Vagina (tissue), 2 donors: ENCODE measurements at regions not wholly inside any gene's neighbourhood (a gene's known extent, or its start where the extent isn't known, plus 50 kb on each side); places are given as distances from the start of the nearest gene placed in this dataset.

Experiments used
- DNase-seq, 2 donors: peaks; one replicate each; pipeline ENCODE4 v3.0.0-alpha.2; 2017; ENCODE audit errors: extremely low spot score in 2 of 2
- H3K27ac ChIP-seq: fragments of 200-600 bp; sonication (generic); one replicate; pipeline ENCODE4 v1.5.1; 2019
- H3K27me3 ChIP-seq: fragments of 200-600 bp; sonication (generic); one replicate; pipeline ENCODE4 v1.5.1; 2019
- H3K36me3 ChIP-seq, 2 donors: fragments of 200-600 bp; sonication (generic); one replicate each; pipeline ENCODE4 v1.5.1; 2017 to 2019
- H3K4me1 ChIP-seq: fragments of 200-600 bp; sonication (generic); one replicate; pipeline ENCODE4 v1.5.1; 2019
- H3K4me3 ChIP-seq, 2 donors: fragments of 200-600 bp; sonication (generic); 1 replicate in 1 of 2; 2 replicates in 1 of 2; pipeline ENCODE4 v1.5.1; 2016 to 2019
- H3K9me3 ChIP-seq: fragments of 200-600 bp; sonication (generic); one replicate; pipeline ENCODE4 v1.5.1; 2019
- POLR2A ChIP-seq, 2 donors: fragments of 450-650 bp; IDR thresholded peaks; one replicate each; pipeline ENCODE4 v1.6.1; 2017; ENCODE audit warnings: antibody characterized with exemption in 2 of 2, mild to moderate bottlenecking in 2 of 2, moderate library complexity in 2 of 2
- POLR2AphosphoS5 ChIP-seq, 2 donors: sonication (generic); formaldehyde crosslinking; IDR thresholded peaks; one replicate each; pipeline ENCODE4 v1.9.0; 2017; ENCODE audit warnings: antibody characterized with exemption in 2 of 2, mild to moderate bottlenecking in 2 of 2, low read depth in 1 of 2; ENCODE audit not compliant: insufficient read depth in 1 of 2
- intact Hi-C: fragments of 100-400 bp; cut with DNase I; formaldehyde crosslinking; loops from one replicate; pipeline ENCODE4 v1.15.1; 2023
- TF ChIP-seq, protein P1 (sequence below), 3 experiments: fragments of 450-650 bp in 2 of 3; fragments of 200-600 bp in 1 of 3; sonication (generic) in 1 of 3; IDR thresholded peaks; one replicate each; pipeline ENCODE4 v1.5.1; 2017 to 2019; ENCODE audit warnings: antibody characterized with exemption in 3 of 3, mild to moderate bottlenecking in 2 of 3, moderate library complexity in 2 of 3

DNA sequence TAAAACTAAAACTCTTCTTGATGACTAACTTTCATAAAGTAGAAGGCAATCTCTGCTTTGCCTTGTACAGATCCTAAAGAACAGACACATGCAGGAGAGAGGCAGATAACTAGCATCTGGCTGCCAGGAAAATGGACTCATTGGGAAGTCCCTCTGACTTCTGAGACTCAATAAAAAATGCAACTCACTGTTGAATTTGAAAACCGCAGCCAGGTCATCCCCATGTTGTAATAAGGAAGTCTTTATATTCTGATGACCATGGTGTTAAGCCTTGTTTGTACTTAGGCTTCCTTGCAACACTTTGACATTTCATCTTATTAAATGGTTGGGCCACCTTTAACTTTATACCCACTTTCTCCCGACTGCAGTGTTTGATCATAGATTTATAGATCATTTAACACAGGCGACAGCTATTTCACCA, 375.1 kb upstream of the KCNH7 start:
- Histone ChIP-seq H3K27me3 (no peaks in the 10 kb centered on the region), H3K4me3 (no peak overlapping the region), H3K27ac (no peak overlapping the region), H3K9me3 (no peaks in the 10 kb centered on the region), H3K4me1 (no peaks in the 10 kb centered on the region), H3K36me3 (no peaks in the 10 kb centered on the region)
- TF ChIP-seq, protein P1, sequence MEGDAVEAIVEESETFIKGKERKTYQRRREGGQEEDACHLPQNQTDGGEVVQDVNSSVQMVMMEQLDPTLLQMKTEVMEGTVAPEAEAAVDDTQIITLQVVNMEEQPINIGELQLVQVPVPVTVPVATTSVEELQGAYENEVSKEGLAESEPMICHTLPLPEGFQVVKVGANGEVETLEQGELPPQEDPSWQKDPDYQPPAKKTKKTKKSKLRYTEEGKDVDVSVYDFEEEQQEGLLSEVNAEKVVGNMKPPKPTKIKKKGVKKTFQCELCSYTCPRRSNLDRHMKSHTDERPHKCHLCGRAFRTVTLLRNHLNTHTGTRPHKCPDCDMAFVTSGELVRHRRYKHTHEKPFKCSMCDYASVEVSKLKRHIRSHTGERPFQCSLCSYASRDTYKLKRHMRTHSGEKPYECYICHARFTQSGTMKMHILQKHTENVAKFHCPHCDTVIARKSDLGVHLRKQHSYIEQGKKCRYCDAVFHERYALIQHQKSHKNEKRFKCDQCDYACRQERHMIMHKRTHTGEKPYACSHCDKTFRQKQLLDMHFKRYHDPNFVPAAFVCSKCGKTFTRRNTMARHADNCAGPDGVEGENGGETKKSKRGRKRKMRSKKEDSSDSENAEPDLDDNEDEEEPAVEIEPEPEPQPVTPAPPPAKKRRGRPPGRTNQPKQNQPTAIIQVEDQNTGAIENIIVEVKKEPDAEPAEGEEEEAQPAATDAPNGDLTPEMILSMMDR (IDR thresholded peaks at IDR 0.05) = no peak
- TF ChIP-seq POLR2A (IDR thresholded peaks at IDR 0.05) (no peak), POLR2AphosphoS5 (IDR thresholded peaks at IDR 0.05; ENCODE audit: insufficient read depth in 1 of 2, low read depth in 1 of 2) (no peak)
- intact Hi-C loops = no loop called here
- DNase-seq = no peak

DNA sequence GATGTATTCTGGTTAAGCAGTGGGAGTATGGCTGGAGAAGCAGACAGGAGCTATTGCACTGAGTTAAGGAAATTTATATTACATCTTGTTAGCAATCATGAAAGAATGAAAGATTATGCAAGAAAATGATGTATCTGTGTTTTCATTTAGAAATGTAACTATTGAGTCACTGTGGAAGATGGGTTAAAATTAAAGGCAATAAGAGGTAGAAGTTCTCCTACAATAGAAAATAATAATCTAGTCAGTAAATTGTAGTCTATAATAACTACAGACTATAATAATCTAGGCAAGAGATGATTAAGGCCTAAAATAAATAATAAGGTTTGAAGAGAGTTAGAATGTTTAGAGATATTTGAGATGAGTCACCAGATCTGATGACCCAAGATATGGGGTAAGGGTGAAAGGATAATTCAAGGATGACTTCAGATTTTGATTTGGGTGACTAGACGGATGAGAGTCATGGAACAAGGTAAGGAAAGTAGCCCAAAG, 371.9 kb upstream of the KCNH7 start:
- DNase-seq = no peak
- intact Hi-C loops = no loop called here
- Histone ChIP-seq H3K9me3 (no peaks in the 10 kb centered on the region), H3K36me3 (no peaks in the 10 kb centered on the region), H3K4me3 (no peak overlapping the region), H3K4me1 (no peaks in the 10 kb centered on the region), H3K27me3 (no peaks in the 10 kb centered on the region), H3K27ac (no peak overlapping the region)
- TF ChIP-seq, protein P1 (IDR thresholded peaks at IDR 0.05) = no peak
- no peak for TF ChIP-seq POLR2A (IDR thresholded peaks at IDR 0.05)
- no peak for TF ChIP-seq POLR2AphosphoS5 (IDR thresholded peaks at IDR 0.05; ENCODE audit: insufficient read depth in 1 of 2, low read depth in 1 of 2)

DNA sequence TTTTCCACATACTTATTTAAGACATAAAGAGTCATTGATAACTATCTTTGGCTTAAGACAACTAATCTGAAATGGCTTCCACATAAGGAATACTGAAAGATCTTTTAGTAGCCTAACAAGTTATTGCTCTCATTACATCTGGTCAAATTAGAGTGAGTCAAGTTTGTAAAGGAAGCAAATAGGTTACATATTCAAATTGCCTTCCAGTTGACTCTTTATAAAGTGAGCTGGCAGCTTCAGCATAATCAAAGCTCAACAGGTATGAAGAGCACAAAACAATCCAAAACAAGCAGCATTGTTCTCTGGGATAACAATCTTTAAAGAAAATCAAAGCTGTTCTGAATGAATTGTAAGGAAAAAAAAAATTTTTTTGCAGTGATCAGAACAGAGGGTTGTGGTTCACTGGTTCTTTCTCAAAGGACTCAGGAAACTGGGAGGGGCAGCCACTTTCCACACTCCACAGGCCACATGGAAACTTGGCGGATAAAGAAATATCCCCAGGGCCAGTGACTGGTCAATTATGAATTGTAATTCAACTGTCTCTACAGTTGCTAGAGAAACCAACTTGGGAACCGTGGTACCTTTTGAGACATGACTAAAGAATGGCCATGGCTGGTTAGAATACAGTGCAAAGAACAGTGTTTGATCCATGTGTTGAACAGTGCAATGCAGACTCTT, 369.3 kb upstream of the KCNH7 start:
- TF ChIP-seq, protein P1 (IDR thresholded peaks at IDR 0.05) = no peak
- TF ChIP-seq POLR2AphosphoS5 (IDR thresholded peaks at IDR 0.05; ENCODE audit: insufficient read depth in 1 of 2, low read depth in 1 of 2) (no peak), POLR2A (IDR thresholded peaks at IDR 0.05) (no peak)
- Histone ChIP-seq H3K9me3 (no peaks in the 10 kb centered on the region), H3K27ac (no peak overlapping the region), H3K36me3 (no peaks in the 10 kb centered on the region), H3K4me3 (no peak overlapping the region), H3K4me1 (no peaks in the 10 kb centered on the region), H3K27me3 (no peaks in the 10 kb centered on the region)
- intact Hi-C loops = no loop called here
- DNase-seq = no peak

DNA sequence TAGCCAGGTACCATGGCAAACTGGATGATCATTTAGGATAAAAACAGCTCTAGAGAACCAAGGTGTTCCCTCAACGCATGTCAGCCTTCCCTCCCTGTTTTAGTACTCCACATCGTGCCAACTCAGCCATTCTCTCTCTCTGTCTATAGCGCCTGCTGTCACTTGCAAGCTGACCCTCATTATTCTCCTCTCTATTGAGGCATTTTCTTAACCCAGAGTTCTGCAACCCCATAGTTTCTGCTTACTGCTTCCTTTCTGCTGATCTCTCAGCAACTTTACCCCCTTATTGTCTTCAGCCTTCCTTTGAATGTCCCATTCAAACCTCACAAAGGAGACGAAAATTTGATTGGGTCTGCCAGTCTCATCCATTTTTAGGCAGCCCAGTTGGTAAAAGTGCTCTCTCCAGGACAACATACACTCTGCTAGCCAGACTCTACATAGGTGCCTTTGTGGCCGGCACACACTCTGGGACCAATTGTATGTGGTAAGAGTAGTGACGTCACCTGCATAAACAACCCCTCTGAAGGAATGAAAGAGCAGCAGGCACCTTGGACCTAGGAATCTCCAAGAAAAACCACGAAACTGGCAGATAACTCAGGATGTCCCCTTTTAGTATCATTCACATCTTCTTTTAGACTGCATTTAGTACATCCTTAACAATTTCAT, 367.2 kb upstream of the KCNH7 start:
- no peaks in the 10 kb centered on the region for H3K36me3 ChIP-seq
- no peak for DNase-seq
- intact Hi-C loops = no loop called here
- no peaks in the 10 kb centered on the region for H3K9me3 ChIP-seq
- TF ChIP-seq POLR2A (IDR thresholded peaks at IDR 0.05) (no peak), POLR2AphosphoS5 (IDR thresholded peaks at IDR 0.05; ENCODE audit: insufficient read depth in 1 of 2, low read depth in 1 of 2) (no peak)
- TF ChIP-seq, protein P1 (IDR thresholded peaks at IDR 0.05) = no peak
- H3K27ac ChIP-seq = no peak overlapping the region
- no peaks in the 10 kb centered on the region for H3K4me1 ChIP-seq
- H3K27me3 ChIP-seq = no peaks in the 10 kb centered on the region
- H3K4me3 ChIP-seq = no peak overlapping the region

DNA sequence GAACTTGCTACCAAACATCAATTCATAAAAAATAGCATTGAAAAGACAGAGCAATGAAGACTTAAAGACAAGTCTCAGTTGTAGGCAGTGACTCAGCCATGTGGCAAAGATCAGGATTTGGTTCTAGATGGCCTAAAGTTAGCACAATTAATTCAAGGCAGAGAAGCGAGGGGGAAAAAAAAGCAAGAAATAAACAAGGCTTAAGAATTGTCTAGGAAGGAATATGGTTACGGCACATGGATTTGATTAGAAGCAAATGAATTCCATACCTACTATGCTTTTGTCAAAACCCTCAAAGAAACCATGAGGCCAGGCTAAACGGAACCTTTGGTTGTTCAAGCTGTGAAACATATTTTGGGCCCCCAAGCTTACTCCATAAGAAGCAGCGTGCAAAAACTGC, 362.2 kb upstream of the KCNH7 start:
- no peak overlapping the region for H3K27ac ChIP-seq
- no peaks in the 10 kb centered on the region for H3K4me1 ChIP-seq
- intact Hi-C loops = no loop called here
- DNase-seq = no peak
- TF ChIP-seq POLR2A (IDR thresholded peaks at IDR 0.05) = no peak
- no peaks in the 10 kb centered on the region for H3K36me3 ChIP-seq
- H3K4me3 ChIP-seq = no peak overlapping the region
- H3K9me3 ChIP-seq = no peaks in the 10 kb centered on the region
- H3K27me3 ChIP-seq = no peaks in the 10 kb centered on the region
